GM18517 (cell line): ENCODE measurements at regions not wholly inside any gene's neighbourhood (a gene's known extent, or its start where the extent isn't known, plus 50 kb on each side); places are given as distances from the start of the nearest gene placed in this dataset.
"Not testable (repeated sequence)": the region's sequence is repeated elsewhere in the genome, so short reads cannot be mapped to it uniquely, and the experiment has no call there.

Source experiments
- ATAC-seq: cut with Tn5 transposase; IDR thresholded peaks from one replicate; pipeline ENCODE4 v1.9.1; 2021; ENCODE audit warnings: mild to moderate bottlenecking, moderate library complexity; ENCODE audit not compliant: unreplicated experiment

- no peak for ATAC-seq
Measured at GRCh38 chr2:226300196-226300886, 499.3 kb downstream of the IRS1 start.

GRCh38 chr2:226299771-226300170 lies 499.8 kb downstream of the IRS1 start:
- ATAC-seq = no peak

- ATAC-seq = no peak
Measured at GRCh38 chr2:226295681-226296080, 503.9 kb downstream of the IRS1 start.

- no peak for ATAC-seq
Measured at GRCh38 chr2:226295123-226295522, 504.5 kb downstream of the IRS1 start.

- ATAC-seq = not testable (repeated sequence)
Measured at GRCh38 chr2:226291281-226291680, 508.3 kb downstream of the IRS1 start.

GRCh38 chr2:226286916-226287315 lies 512.7 kb downstream of the IRS1 start:
- ATAC-seq = no peak

- ATAC-seq = no peak
Measured at GRCh38 chr2:226283796-226284195, 515.8 kb downstream of the IRS1 start.

GRCh38 chr2:226282151-226282550 lies 517.5 kb downstream of the IRS1 start:
- ATAC-seq = no peak

- not testable (repeated sequence) for ATAC-seq
Measured at GRCh38 chr2:226280136-226280535, 519.5 kb downstream of the IRS1 start.

- ATAC-seq = no peak
Measured at GRCh38 chr2:226275215-226275614, 524.4 kb downstream of the IRS1 start.

- no peak for ATAC-seq
Measured at GRCh38 chr2:226274143-226274542, 525.5 kb downstream of the IRS1 start.

- no peak for ATAC-seq
Measured at GRCh38 chr2:226273440-226273839, 526.2 kb downstream of the IRS1 start.

GRCh38 chr2:226272435-226272834 lies 527.2 kb downstream of the IRS1 start:
- ATAC-seq = no peak

- no peak for ATAC-seq
Measured at GRCh38 chr2:226270285-226271058, 529.1 kb downstream of the IRS1 start.

GRCh38 chr2:226267516-226268289 lies 531.9 kb downstream of the IRS1 start:
- no peak for ATAC-seq

- no peak for ATAC-seq
Measured at GRCh38 chr2:226256709-226257376, 542.8 kb downstream of the IRS1 start.

GRCh38 chr2:226256237-226256636 lies 543.4 kb downstream of the IRS1 start:
- ATAC-seq = no peak

- no peak for ATAC-seq
Measured at GRCh38 chr2:226251661-226252060, 548.0 kb downstream of the IRS1 start.

GRCh38 chr2:226247289-226248275 lies 552.0 kb downstream of the IRS1 start:
- ATAC-seq = no peak

GRCh38 chr2:226234187-226234586 lies 565.4 kb downstream of the IRS1 start:
- no peak for ATAC-seq
